Liver (tissue), 3 donors: ENCODE measurements at regions not wholly inside any gene's neighbourhood (a gene's known extent, or its start where the extent isn't known, plus 50 kb on each side); places are given as distances from the start of the nearest gene placed in this dataset.

ENCODE experiments used
- ATF3 ChIP-seq: IDR thresholded peaks from 2 replicates; pipeline ENCODE4 v1.6.1; 2016; ENCODE audit warnings: antibody characterized with exemption
- CTCF ChIP-seq: fragments of 150-350 bp; IDR thresholded peaks from 2 replicates; pipeline ENCODE4 v1.5.1; 2017; ENCODE audit warnings: improper control_type of control experiment, low read depth, low read length; ENCODE audit not compliant: missing input control
- HNF4A ChIP-seq, 2 donors: conservative IDR thresholded peaks; 2 replicates each; pipeline ENCODE4 v1.6.1; 2016; ENCODE audit warnings: antibody characterized with exemption in 2 of 2, mild to moderate bottlenecking in 2 of 2
- MAX ChIP-seq: IDR thresholded peaks from 2 replicates; pipeline ENCODE4 v1.6.1; 2016; ENCODE audit warnings: antibody characterized with exemption
- NR2F2 ChIP-seq: IDR thresholded peaks from 2 replicates; pipeline ENCODE4 v1.6.1; 2016; ENCODE audit warnings: antibody characterized with exemption
- RAD21 ChIP-seq, 2 donors: IDR thresholded peaks; 2 replicates each; pipeline ENCODE4 v1.6.1; 2016; ENCODE audit warnings: antibody characterized with exemption in 2 of 2, mild to moderate bottlenecking in 2 of 2
- REST ChIP-seq: IDR thresholded peaks from 2 replicates; pipeline ENCODE4 v1.6.1; 2016; ENCODE audit warnings: antibody characterized with exemption, mild to moderate bottlenecking
- SP1 ChIP-seq: IDR thresholded peaks from 2 replicates; pipeline ENCODE4 v1.6.1; 2018; ENCODE audit warnings: antibody characterized with exemption, mild to moderate bottlenecking
- TAF1 ChIP-seq: conservative IDR thresholded peaks from 2 replicates; pipeline ENCODE4 v1.6.1; 2016; ENCODE audit warnings: antibody characterized with exemption, mild to moderate bottlenecking
- ZBTB33 ChIP-seq: IDR thresholded peaks from 2 replicates; pipeline ENCODE4 v1.6.1; 2016; ENCODE audit warnings: antibody characterized with exemption
- donor health status: healthy.
- donor health status: healthy.

GRCh38 chr2:156818221-156818620, 382.0 kb downstream of the GPD2 start:
- TF ChIP-seq CTCF, result no peak
- TF ChIP-seq REST, result no peak
- TF ChIP-seq ATF3, result no peak
- TF ChIP-seq TAF1, result no peak
- TF ChIP-seq NR2F2, result no peak
- TF ChIP-seq ZBTB33, result no peak
- TF ChIP-seq RAD21 (IDR thresholded peaks at IDR 0.05), result no peak
- TF ChIP-seq HNF4A (conservative IDR thresholded peaks at IDR 0.05), result no peak
- no peak for TF ChIP-seq SP1
- no peak for TF ChIP-seq MAX
